Parathyroid adenoma (tissue), 2 donors: ENCODE measurements at regions not wholly inside any gene's neighbourhood (a gene's known extent, or its start where the extent isn't known, plus 50 kb on each side); places are given as distances from the start of the nearest gene placed in this dataset.
A peak's percentile ranks its signal among the peaks of the same experiment; 100 is the strongest.

Experiments used
- H2AFZ ChIP-seq: fragments of 300-600 bp; sonication (generic); one replicate; pipeline ENCODE4 v1.7.0; 2017; ENCODE audit warnings: antibody characterized with exemption, mild to moderate bottlenecking
- H3K27ac ChIP-seq: fragments of 300-600 bp; sonication (generic); one replicate; pipeline ENCODE4 v1.7.0; 2017
- H3K27me3 ChIP-seq: fragments of 300-600 bp; sonication (generic); one replicate; pipeline ENCODE4 v1.7.0; 2017; ENCODE audit warnings: low read length; ENCODE audit not compliant: control insufficient read depth, insufficient read depth
- H3K36me3 ChIP-seq: fragments of 300-600 bp; sonication (generic); one replicate; pipeline ENCODE4 v1.7.0; 2017; ENCODE audit warnings: low read length; ENCODE audit not compliant: control insufficient read depth, insufficient read depth
- H3K4me1 ChIP-seq: fragments of 300-600 bp; sonication (generic); one replicate; pipeline ENCODE4 v1.7.0; 2017; ENCODE audit warnings: control low read depth
- H3K4me2 ChIP-seq: fragments of 300-600 bp; sonication (generic); one replicate; pipeline ENCODE4 v1.7.0; 2017; ENCODE audit warnings: low read length
- H3K4me3 ChIP-seq: fragments of 300-600 bp; sonication (generic); one replicate; pipeline ENCODE4 v1.7.0; 2017; ENCODE audit warnings: low read depth, low read length
- H3K79me2 ChIP-seq: fragments of 300-600 bp; sonication (generic); one replicate; pipeline ENCODE4 v1.7.0; 2017; ENCODE audit warnings: control low read depth
- H3K9ac ChIP-seq: fragments of 300-600 bp; sonication (generic); one replicate; pipeline ENCODE4 v1.7.0; 2017; ENCODE audit warnings: mild to moderate bottlenecking
- H3K9me3 ChIP-seq: fragments of 300-600 bp; sonication (generic); one replicate; pipeline ENCODE4 v1.7.0; 2017; ENCODE audit warnings: low read length; ENCODE audit not compliant: control insufficient read depth
- CTCF ChIP-seq: fragments of 300-600 bp; sonication (generic); IDR thresholded peaks from one replicate; pipeline ENCODE4 v1.7.0; 2017; ENCODE audit warnings: antibody characterized with exemption, mild to moderate bottlenecking
- donor health status: primary hyperparathyroidism.

- Histone ChIP-seq H3K79me2 (no peaks in the 10 kb centered on the region), H3K9me3 (no peaks in the 10 kb centered on the region), H3K27me3 (no peaks in the 10 kb centered on the region), H3K36me3 (no peaks in the 10 kb centered on the region), H3K4me3 (no peak overlapping the region), H3K4me1 (no peaks in the 10 kb centered on the region), H3K9ac (no peak overlapping the region), H3K27ac (no peak overlapping the region), H3K4me2 (no peak overlapping the region), H2AFZ (no peak overlapping the region)
- peak; percentile 68 for TF ChIP-seq CTCF
These were observed 52.0 kb upstream of the RNU6-8 start for GRCh38 chr14:32254952-32255679.

GRCh38 chr14:32255789-32256188, 52.7 kb upstream of the RNU6-8 start:
- Histone ChIP-seq H3K79me2 (no peaks in the 10 kb centered on the region), H3K27ac (no peak overlapping the region), H3K4me2 (no peak overlapping the region), H3K27me3 (no peaks in the 10 kb centered on the region), H2AFZ (no peak overlapping the region), H3K36me3 (no peaks in the 10 kb centered on the region), H3K9me3 (no peaks in the 10 kb centered on the region), H3K4me1 (no peaks in the 10 kb centered on the region), H3K4me3 (no peak overlapping the region), H3K9ac (no peak overlapping the region)
- TF ChIP-seq CTCF: no peak

- Histone ChIP-seq H3K9ac (no peak overlapping the region), H3K4me3 (no peak overlapping the region), H2AFZ (no peak overlapping the region), H3K79me2 (no peaks in the 10 kb centered on the region), H3K9me3 (no peaks in the 10 kb centered on the region), H3K36me3 (no peaks in the 10 kb centered on the region), H3K27ac (no peak overlapping the region), H3K4me1 (no peaks in the 10 kb centered on the region), H3K4me2 (no peak overlapping the region), H3K27me3 (no peaks in the 10 kb centered on the region)
- no peak for TF ChIP-seq CTCF
These were observed 53.5 kb upstream of the RNU6-8 start for GRCh38 chr14:32256576-32256975.

GRCh38 chr14:32258336-32258993, 55.4 kb upstream of the RNU6-8 start:
- H3K4me1 ChIP-seq: no peaks in the 10 kb centered on the region
- H3K79me2 ChIP-seq: no peaks in the 10 kb centered on the region
- no peaks in the 10 kb centered on the region for H3K9me3 ChIP-seq
- H2AFZ ChIP-seq: no peak overlapping the region
- no peak overlapping the region for H3K4me3 ChIP-seq
- no peak for TF ChIP-seq CTCF
- H3K36me3 ChIP-seq: no peaks in the 10 kb centered on the region
- no peak overlapping the region for H3K4me2 ChIP-seq
- H3K27ac ChIP-seq: no peak overlapping the region
- no peaks in the 10 kb centered on the region for H3K27me3 ChIP-seq
- no peak overlapping the region for H3K9ac ChIP-seq
